Psoas muscle (tissue), 7 donors: ENCODE measurements at regions not wholly inside any gene's neighbourhood (a gene's known extent, or its start where the extent isn't known, plus 50 kb on each side); places are given as distances from the start of the nearest gene placed in this dataset.
"Not testable (repeated sequence)": the region's sequence is repeated elsewhere in the genome, so short reads cannot be mapped to it uniquely, and the experiment has no call there.

Source experiments
- ATAC-seq, 4 donors: fragments of 200-7000 bp; cut with Tn5 transposase; one replicate each; pipeline ENCODE4 v1.9.1; 2020; ENCODE audit warnings: moderate library complexity in 3 of 4, mild to moderate bottlenecking in 2 of 4
- DNase-seq, 2 donors: peaks; one replicate each; pipeline ENCODE4 v3.0.0-alpha.2; 2020
- H3K27ac ChIP-seq: fragments of 200-600 bp; one replicate; pipeline ENCODE4 v1.8.0; 2022
- H3K27me3 ChIP-seq, 3 donors: fragments of 200-600 bp in 1 of 3; one replicate each; pipeline versions ENCODE4 v1.6.1 to v1.8.0; 2013 to 2022; ENCODE audit warnings: low read length in 2 of 3, mild to moderate bottlenecking in 2 of 3, moderate library complexity in 1 of 3; ENCODE audit not compliant: insufficient read depth in 3 of 3
- H3K36me3 ChIP-seq, 2 donors: fragments of 200-600 bp in 1 of 2; one replicate each; pipeline versions ENCODE4 v1.6.1 to v1.8.0; 2013 to 2022; ENCODE audit warnings: low read depth in 1 of 2, mild to moderate bottlenecking in 1 of 2, moderate library complexity in 1 of 2; ENCODE audit not compliant: insufficient read depth in 1 of 2
- H3K4me1 ChIP-seq: fragments of 200-600 bp; one replicate; pipeline ENCODE4 v1.8.0; 2022
- H3K4me3 ChIP-seq: fragments of 200-600 bp; one replicate; pipeline ENCODE4 v1.8.0; 2022; ENCODE audit warnings: mild to moderate bottlenecking
- H3K9me3 ChIP-seq: fragments of 200-600 bp; one replicate; pipeline ENCODE4 v1.8.0; 2022
- CTCF ChIP-seq: fragments of 200-600 bp; IDR thresholded peaks from one replicate; pipeline ENCODE4 v1.8.0; 2022; ENCODE audit warnings: antibody characterized with exemption
- WGBS, 3 donors: extraction: QIAGEN DNeasy Blood & Tissue Kit; methylation state at CpG; one replicate each; pipeline versions ENCODE4 v1.1.6 to v1.1.7; 2013; 5-methylcytosine and 5-hydroxymethylcytosine counted together
- intact Hi-C, 2 donors: fragments of 100-400 bp; cut with DNase I; formaldehyde crosslinking; loops; one replicate each; pipeline versions ENCODE4 v1.11.0 to v1.14.2; 2022
- donor health status: healthy with polysubstance abuse.
- donor health status: DM: no; HTN: no; CAD: no; lungs with moderate emphysema.
- donor health status: Bipolar disorder and iron deficiency.
- donor health status: healthy.
- donor health status: DM: yes; HTN: yes; CAD: no.
- donor health status: DM: no; HTN: no; CAD: no.
- donor health status: DM: yes; HTN: yes; CAD: no.

GRCh38 chr5:142210864-142211412 lies 102.4 kb downstream of the NDFIP1 start:
- Histone ChIP-seq H3K36me3 (no peaks in the 10 kb centered on the region), H3K27ac (no peak overlapping the region), H3K4me1 (peaks cover 5% of the 10 kb centered on the region), H3K9me3 (no peaks in the 10 kb centered on the region), H3K4me3 (no peak overlapping the region), H3K27me3 (peaks cover 0 to 1% (median 0%) of the 10 kb centered on the region in 3 donors)
- intact Hi-C loops = no loop called here
- 84 to 93% (median 88%) methylated on average over 10 to 11 of the region's 11 CpGs for WGBS, 3 donors
- ATAC-seq = no peak
- DNase-seq = no peak
- no peak for TF ChIP-seq CTCF

GRCh38 chr5:142210011-142210410 lies 101.4 kb downstream of the NDFIP1 start:
- no peak overlapping the region for H3K27ac ChIP-seq
- intact Hi-C loops = no loop called here
- H3K27me3 ChIP-seq = peaks cover 0 to 1% (median 0%) of the 10 kb centered on the region in 3 donors
- no peak for DNase-seq
- no peak for TF ChIP-seq CTCF
- H3K4me3 ChIP-seq = no peak overlapping the region
- H3K4me1 ChIP-seq = no peaks in the 10 kb centered on the region
- no peaks in the 10 kb centered on the region for H3K9me3 ChIP-seq
- WGBS, 3 donors = 90 to 96% (median 92%) methylated on average over 9 of the region's 9 CpGs
- ATAC-seq = no peak
- no peaks in the 10 kb centered on the region for H3K36me3 ChIP-seq

GRCh38 chr5:142208777-142209312 lies 100.3 kb downstream of the NDFIP1 start:
- Histone ChIP-seq H3K9me3 (no peaks in the 10 kb centered on the region), H3K27ac (no peak overlapping the region), H3K4me1 (no peaks in the 10 kb centered on the region), H3K27me3 (peaks cover 0 to 1% (median 0%) of the 10 kb centered on the region in 3 donors), H3K4me3 (no peak overlapping the region), H3K36me3 (no peaks in the 10 kb centered on the region)
- ATAC-seq = no peak
- DNase-seq = no peak
- TF ChIP-seq CTCF = no peak
- intact Hi-C loops = no loop called here
- WGBS, 3 donors = 76 to 84% (median 81%) methylated on average over 8 of the region's 8 CpGs

GRCh38 chr5:142208244-142208643 lies 99.7 kb downstream of the NDFIP1 start:
- H3K4me3 ChIP-seq, H3K36me3 ChIP-seq, DNase-seq, H3K4me1 ChIP-seq, H3K27me3 ChIP-seq, ATAC-seq, H3K27ac ChIP-seq, intact Hi-C loops, H3K9me3 ChIP-seq: not testable (repeated sequence)
- 75 to 77% (median 76%) methylated on average over 7 of the region's 7 CpGs for WGBS, 3 donors

GRCh38 chr5:142206801-142207200 lies 98.2 kb downstream of the NDFIP1 start:
- Histone ChIP-seq H3K4me1 (no peaks in the 10 kb centered on the region), H3K27me3 (no peaks in the 10 kb centered on the region), H3K4me3 (no peak overlapping the region), H3K36me3 (no peaks in the 10 kb centered on the region), H3K9me3 (no peaks in the 10 kb centered on the region), H3K27ac (no peak overlapping the region)
- no peak for ATAC-seq
- DNase-seq = no peak
- WGBS, 3 donors = 47 to 58% (median 56%) methylated on average over 2 of the region's 2 CpGs
- no peak for TF ChIP-seq CTCF
- intact Hi-C loops = no loop called here
